Right lobe of liver (tissue), 4 donors: ENCODE measurements at regions not wholly inside any gene's neighbourhood (a gene's known extent, or its start where the extent isn't known, plus 50 kb on each side); places are given as distances from the start of the nearest gene placed in this dataset.

ENCODE experiments used
- CTCF ChIP-seq, 4 donors: fragments of 200-600 bp in 3 of 4; fragments of 450-650 bp in 1 of 4; IDR thresholded peaks; one replicate each; pipeline versions ENCODE4 v1.5.1 to v1.8.0; 2016 to 2022; ENCODE audit warnings: antibody characterized with exemption in 4 of 4, mild to moderate bottlenecking in 2 of 4
- POLR2A ChIP-seq: fragments of 450-650 bp; IDR thresholded peaks from one replicate; pipeline ENCODE4 v1.6.1; 2017; ENCODE audit warnings: antibody characterized with exemption, mild to moderate bottlenecking
- donor health status: DM: no; HTN: no; CAD: no.
- donor health status: DM: no; HTN: no; CAD: no.
- donor health status: DM: no; HTN: yes; CAD: no.

- TF ChIP-seq CTCF (IDR thresholded peaks at IDR 0.05), result no peak
- TF ChIP-seq POLR2A, result no peak
These were observed 144.6 kb upstream of the ARHGEF9 start for GRCh38 chrX:63929608-63930007.
